CD4-positive, alpha-beta T cell (primary cell): ENCODE measurements at regions not wholly inside any gene's neighbourhood (a gene's known extent, or its start where the extent isn't known, plus 50 kb on each side); places are given as distances from the start of the nearest gene placed in this dataset.

Experiments
- ATAC-seq: fragments of 200-7000 bp; cut with Tn5 transposase; one replicate; pipeline ENCODE4 v1.10.0; 2022; ENCODE audit warnings: mild to moderate bottlenecking; ENCODE audit not compliant: poor library complexity
- CTCF ChIA-PET: fragments of 350-600 bp; sonication (Branson Sonifier 250); formaldehyde crosslinking; loops from one replicate; lab custom pipeline; 2021; ENCODE audit warnings: antibody characterized with exemption, inconsistent platforms; lab: Charles Lee
- POLR2A ChIA-PET: fragments of 350-600 bp; sonication (Branson Sonifier 250); formaldehyde crosslinking; loops from one replicate; lab custom pipeline; 2021; ENCODE audit warnings: antibody characterized with exemption, inconsistent platforms; lab: Charles Lee
- DNase-seq, 14 experiments: peaks; one replicate each; pipeline ENCODE4 v3.0.0-alpha.2; 2013 to 2020; ENCODE audit warnings: mixed read lengths in 2 of 14
- H3K27ac ChIP-seq, 2 donors: one replicate each; pipeline versions ENCODE4 v1.5.1 to v1.7.0; 2013; ENCODE audit warnings: low read length in 2 of 2, low read depth in 1 of 2, mild to moderate bottlenecking in 1 of 2
- H3K27me3 ChIP-seq, 2 experiments: 1 replicate in 1 of 2; 2 replicates in 1 of 2; pipeline versions ENCODE4 v1.6.1 to v1.7.0; 2013; ENCODE audit warnings: low read length in 2 of 2, control low read depth in 1 of 2, mild to moderate bottlenecking in 1 of 2, moderate library complexity in 1 of 2; ENCODE audit not compliant: insufficient read depth in 2 of 2, control insufficient read depth in 1 of 2
- H3K36me3 ChIP-seq: one replicate; pipeline ENCODE4 v1.6.1; 2013; ENCODE audit warnings: low read length, control low read depth; ENCODE audit not compliant: insufficient read depth
- H3K4me1 ChIP-seq: one replicate; pipeline ENCODE4 v1.6.1; 2013; ENCODE audit warnings: low read length, control low read depth; ENCODE audit not compliant: insufficient read depth
- H3K4me3 ChIP-seq: one replicate; pipeline ENCODE4 v1.5.1; 2013; ENCODE audit warnings: mild to moderate bottlenecking, low read length, moderate library complexity
- H3K9me3 ChIP-seq, 2 experiments: 1 replicate in 1 of 2; 2 replicates in 1 of 2; pipeline versions ENCODE4 v1.6.1 to v1.7.0; 2013; ENCODE audit warnings: low read length in 2 of 2, mild to moderate bottlenecking in 2 of 2, control low read depth in 1 of 2, moderate library complexity in 1 of 2; ENCODE audit not compliant: control insufficient read depth in 1 of 2, insufficient read depth in 1 of 2
- H3K27ac Mint-ChIP-seq: one replicate; pipeline ENCODE4 v1.8.0; 2020; ENCODE audit warnings: mixed read lengths
- H3K27me3 Mint-ChIP-seq: one replicate; pipeline ENCODE4 v1.8.0; 2021; ENCODE audit warnings: mixed read lengths
- H3K36me3 Mint-ChIP-seq: one replicate; pipeline ENCODE4 v1.8.0; 2021; ENCODE audit warnings: low read depth, mixed read lengths
- H3K4me1 Mint-ChIP-seq: one replicate; pipeline ENCODE4 v1.8.0; 2021; ENCODE audit warnings: low read depth, mixed read lengths
- H3K4me3 Mint-ChIP-seq: one replicate; pipeline ENCODE4 v1.8.0; 2020; ENCODE audit warnings: mild to moderate bottlenecking, mixed read lengths
- H3K9me3 Mint-ChIP-seq: one replicate; pipeline ENCODE4 v1.8.0; 2020; ENCODE audit warnings: mixed read lengths
- intact Hi-C, 2 experiments: fragments of 100-400 bp; cut with DNase I in 1 of 2; cut with micrococcal nuclease in 1 of 2; formaldehyde crosslinking; loops; one replicate each; pipeline versions ENCODE4 v1.15.1 to v1.9.0; 2023 to 2025; cut with DNase I, micrococcal nuclease
- TF ChIP-seq, protein P1 (sequence below): fragments of 200-600 bp; IDR thresholded peaks from one replicate; pipeline ENCODE4 v1.8.0; 2022; ENCODE audit warnings: antibody characterized with exemption, mild to moderate bottlenecking

GRCh38 chr2:52074130-52074719 is 1042.3 kb upstream of the NRXN1 start:
- TF ChIP-seq, protein P1, sequence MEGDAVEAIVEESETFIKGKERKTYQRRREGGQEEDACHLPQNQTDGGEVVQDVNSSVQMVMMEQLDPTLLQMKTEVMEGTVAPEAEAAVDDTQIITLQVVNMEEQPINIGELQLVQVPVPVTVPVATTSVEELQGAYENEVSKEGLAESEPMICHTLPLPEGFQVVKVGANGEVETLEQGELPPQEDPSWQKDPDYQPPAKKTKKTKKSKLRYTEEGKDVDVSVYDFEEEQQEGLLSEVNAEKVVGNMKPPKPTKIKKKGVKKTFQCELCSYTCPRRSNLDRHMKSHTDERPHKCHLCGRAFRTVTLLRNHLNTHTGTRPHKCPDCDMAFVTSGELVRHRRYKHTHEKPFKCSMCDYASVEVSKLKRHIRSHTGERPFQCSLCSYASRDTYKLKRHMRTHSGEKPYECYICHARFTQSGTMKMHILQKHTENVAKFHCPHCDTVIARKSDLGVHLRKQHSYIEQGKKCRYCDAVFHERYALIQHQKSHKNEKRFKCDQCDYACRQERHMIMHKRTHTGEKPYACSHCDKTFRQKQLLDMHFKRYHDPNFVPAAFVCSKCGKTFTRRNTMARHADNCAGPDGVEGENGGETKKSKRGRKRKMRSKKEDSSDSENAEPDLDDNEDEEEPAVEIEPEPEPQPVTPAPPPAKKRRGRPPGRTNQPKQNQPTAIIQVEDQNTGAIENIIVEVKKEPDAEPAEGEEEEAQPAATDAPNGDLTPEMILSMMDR: no peak
- H3K4me1 Mint-ChIP-seq: no peaks in the 10 kb centered on the region
- H3K27ac Mint-ChIP-seq: no peak overlapping the region

GRCh38 chr2:52072949-52073348 is 1041.0 kb upstream of the NRXN1 start:
- H3K36me3 Mint-ChIP-seq: no peaks in the 10 kb centered on the region
- no peak overlapping the region for H3K4me3 Mint-ChIP-seq
- peaks cover 3% of the 10 kb centered on the region for H3K9me3 Mint-ChIP-seq
- TF ChIP-seq, protein P1: no peak
- no peak overlapping the region for H3K27ac Mint-ChIP-seq
- Histone ChIP-seq H3K9me3 (no peaks in the 10 kb centered on the region), H3K4me3 (no peak overlapping the region), H3K4me1 (no peaks in the 10 kb centered on the region), H3K27me3 (no peaks in the 10 kb centered on the region), H3K36me3 (no peaks in the 10 kb centered on the region), H3K27ac (no peak overlapping the region)
- DNase-seq: no peak
- ChIA-PET CTCF (no interaction called here), POLR2A (no interaction called here)
- H3K4me1 Mint-ChIP-seq: no peaks in the 10 kb centered on the region
- ATAC-seq: no peak
- intact Hi-C loops: no loop called here
- no peaks in the 10 kb centered on the region for H3K27me3 Mint-ChIP-seq

More at GRCh38 chr2:52074130-52074719, 1042.3 kb upstream of the NRXN1 start:
- ChIA-PET POLR2A (no interaction called here), CTCF (no interaction called here)
- Mint-ChIP-seq H3K27me3 (no peaks in the 10 kb centered on the region), H3K4me3 (no peak overlapping the region), H3K9me3 (peaks cover 3% of the 10 kb centered on the region), H3K36me3 (no peaks in the 10 kb centered on the region)
- Histone ChIP-seq H3K9me3 (no peaks in the 10 kb centered on the region), H3K4me3 (no peak overlapping the region), H3K36me3 (no peaks in the 10 kb centered on the region), H3K27ac (no peak overlapping the region), H3K4me1 (no peaks in the 10 kb centered on the region), H3K27me3 (no peaks in the 10 kb centered on the region)
- DNase-seq (no peak), ATAC-seq (no peak)
- intact Hi-C loops: no loop called here

DNA sequence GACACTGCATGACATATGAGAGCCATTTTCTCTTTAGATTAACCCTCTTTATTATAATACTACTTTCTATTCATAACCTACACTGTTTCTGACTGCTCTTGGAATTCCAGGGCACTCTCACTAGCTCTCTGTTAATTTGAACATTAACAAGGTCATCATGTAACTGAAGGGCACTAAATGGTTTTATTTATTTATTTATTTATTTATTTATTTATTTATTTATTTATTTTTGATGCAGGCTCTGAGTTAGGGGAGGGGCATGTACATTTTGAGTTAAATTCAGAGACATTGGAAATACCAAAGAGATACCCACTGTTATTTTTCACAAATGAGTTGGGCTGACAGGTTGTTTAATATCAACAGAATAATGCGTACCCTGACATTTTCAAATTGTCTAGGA is 1038.7 kb upstream of the NRXN1 start:
- Histone ChIP-seq H3K27me3 (no peaks in the 10 kb centered on the region), H3K36me3 (no peaks in the 10 kb centered on the region), H3K4me1 (no peaks in the 10 kb centered on the region), H3K4me3 (no peak overlapping the region), H3K9me3 (no peaks in the 10 kb centered on the region), H3K27ac (no peak overlapping the region)
- no peaks in the 10 kb centered on the region for H3K36me3 Mint-ChIP-seq
- ATAC-seq (no peak), DNase-seq (no peak)
- intact Hi-C loops: no loop called here
- H3K9me3 Mint-ChIP-seq: peaks cover under 1% of the 10 kb centered on the region
- CTCF ChIA-PET: no interaction called here
- H3K4me3 Mint-ChIP-seq: no peak overlapping the region
- H3K27ac Mint-ChIP-seq: no peak overlapping the region
- no peaks in the 10 kb centered on the region for H3K27me3 Mint-ChIP-seq
- no peaks in the 10 kb centered on the region for H3K4me1 Mint-ChIP-seq
- TF ChIP-seq, protein P1: no peak
- POLR2A ChIA-PET: no interaction called here
